Left colon (tissue), 2 donors: ENCODE measurements at regions not wholly inside any gene's neighbourhood (a gene's known extent, or its start where the extent isn't known, plus 50 kb on each side); places are given as distances from the start of the nearest gene placed in this dataset.

Experiments used
- ATAC-seq: fragments of 200-7000 bp; cut with Tn5 transposase; one replicate; pipeline ENCODE4 v1.9.1; 2020; ENCODE audit warnings: mild to moderate bottlenecking, moderate library complexity
- DNase-seq, 2 donors: peaks; one replicate each; pipeline ENCODE4 v3.0.0-alpha.2; 2020
- intact Hi-C, 2 donors: fragments of 100-400 bp; cut with DNase I in 1 of 2; cut with micrococcal nuclease in 1 of 2; formaldehyde crosslinking; loops; one replicate each; pipeline versions ENCODE4 v1.11.2 to v1.14.0; 2022; cut with DNase I, micrococcal nuclease
- donor health status: DM: no; HTN: no; CAD: no.
- donor health status: DM: yes; HTN: yes; CAD: no.

GRCh38 chr22:34038801-34039555 lies 118.7 kb upstream of the LARGE1 start:
- ATAC-seq (peak; percentile 77), DNase-seq (peak in 1 of 2 donors; percentile 5)
- intact Hi-C loops, result no loop called here

GRCh38 chr22:34045311-34045710 lies 125.0 kb upstream of the LARGE1 start:
- intact Hi-C loops, result no loop called here
- no peak for DNase-seq
- no peak for ATAC-seq

- ATAC-seq, result peak; percentile 34
- no peak for DNase-seq
- intact Hi-C loops, result no loop called here
These were observed 135.4 kb upstream of the LARGE1 start for GRCh38 chr22:34055525-34056200.

- DNase-seq (no peak), ATAC-seq (no peak)
- intact Hi-C loops, result no loop called here
These were observed 137.4 kb upstream of the LARGE1 start for GRCh38 chr22:34057726-34058125.

- ATAC-seq (no peak), DNase-seq (no peak)
- intact Hi-C loops, result no loop called here
These were observed 144.4 kb upstream of the LARGE1 start for GRCh38 chr22:34064696-34065095.

GRCh38 chr22:34067031-34067430 lies 146.8 kb upstream of the LARGE1 start:
- ATAC-seq (no peak), DNase-seq (no peak)
- intact Hi-C loops, result no loop called here

- no peak for DNase-seq
- intact Hi-C loops, result no loop called here
- ATAC-seq, result no peak
These were observed 147.7 kb upstream of the LARGE1 start for GRCh38 chr22:34068001-34068400.

- intact Hi-C loops, result no loop called here
- DNase-seq (no peak), ATAC-seq (no peak)
These were observed 149.8 kb upstream of the LARGE1 start for GRCh38 chr22:34070051-34070450.

GRCh38 chr22:34070531-34070930 lies 150.3 kb upstream of the LARGE1 start:
- ATAC-seq (no peak), DNase-seq (no peak)
- intact Hi-C loops, result no loop called here

GRCh38 chr22:34072585-34072984 lies 152.3 kb upstream of the LARGE1 start:
- intact Hi-C loops, result no loop called here
- ATAC-seq (no peak), DNase-seq (no peak)

- ATAC-seq (no peak), DNase-seq (no peak)
- intact Hi-C loops, result no loop called here
These were observed 160.2 kb upstream of the LARGE1 start for GRCh38 chr22:34080433-34080832.

- no peak for ATAC-seq
- no peak for DNase-seq
These were observed 176.5 kb upstream of the LARGE1 start for GRCh38 chr22:34096770-34097169.

GRCh38 chr22:34099278-34099677 lies 179.0 kb upstream of the LARGE1 start:
- intact Hi-C loops, result no loop called here
- DNase-seq (no peak), ATAC-seq (peak; percentile 62)

More at GRCh38 chr22:34096770-34097169, 176.5 kb upstream of the LARGE1 start:
- intact Hi-C loops, result no loop called here

- intact Hi-C loops, result loop anchor here in 1 of 2 donors (5.0 to 10.0 kb wide), 3 partner anchors 175 to 798 kb away; no protein-coding TSS in a partner anchor
These were observed 182.4 kb upstream of the LARGE1 start for GRCh38 chr22:34102633-34103032.

GRCh38 chr22:34105461-34106062 lies 185.3 kb upstream of the LARGE1 start:
- intact Hi-C loops, result loop anchor here in 1 of 2 donors (10.0 kb wide), 2 partner anchors 581 to 801 kb away; no protein-coding TSS in a partner anchor
- ATAC-seq, result peak; percentile 94

More at GRCh38 chr22:34102633-34103032, 182.4 kb upstream of the LARGE1 start:
- ATAC-seq (no peak), DNase-seq (no peak)

GRCh38 chr22:34108168-34108567 lies 187.9 kb upstream of the LARGE1 start:
- ATAC-seq (no peak), DNase-seq (no peak)
- intact Hi-C loops, result loop anchor here in 1 of 2 donors (10.0 kb wide), 2 partner anchors 583 to 803 kb away; no protein-coding TSS in a partner anchor

More at GRCh38 chr22:34105461-34106062, 185.3 kb upstream of the LARGE1 start:
- DNase-seq, result peak; percentile 36 to 71

GRCh38 chr22:34111210-34111824 lies 191.0 kb upstream of the LARGE1 start:
- DNase-seq (peak in 1 of 2 donors; percentile 22), ATAC-seq (peak; percentile 56)
- intact Hi-C loops, result no loop called here

- no peak for ATAC-seq
These were observed 193.1 kb upstream of the LARGE1 start for GRCh38 chr22:34113381-34113780.

GRCh38 chr22:34114406-34114805 lies 194.1 kb upstream of the LARGE1 start:
- ATAC-seq (no peak), DNase-seq (no peak)
- intact Hi-C loops, result no loop called here

More at GRCh38 chr22:34113381-34113780, 193.1 kb upstream of the LARGE1 start:
- intact Hi-C loops, result no loop called here
- no peak for DNase-seq
